ENCODE measurements at regions not wholly inside any gene's neighbourhood (a gene's known extent, or its start where the extent isn't known, plus 50 kb on each side); places are given as distances from the start of the nearest gene placed in this dataset.

GRCh38 chr16:58843675-58844074 is 109.6 kb upstream of the GOT2 start:
- H3K4me3 ChIP-seq: no peak overlapping the region
- H3K9me3 ChIP-seq: no peaks in the 10 kb centered on the region
- H3K36me3 ChIP-seq (replicated peaks in 1 of 2; ENCODE audit: insufficient read depth in 1 of 2, low read depth in 2 of 2): no peaks in the 10 kb centered on the region
- TF ChIP-seq CTCF (IDR thresholded peaks at IDR 0.05) (peak in 3 of 7 experiments; percentile 9 to 27 (median 19)), POLR2A (IDR thresholded peaks at IDR 0.05) (no peak)
- 11 to 18% methylated on average over 2 of the region's 2 CpGs for WGBS, 2 donors
- no peak for DNase-seq
- intact Hi-C loops (cut with DNase I): no loop called here
- no peaks in the 10 kb centered on the region for H3K4me1 ChIP-seq
- no peak for ATAC-seq
- H3K27ac ChIP-seq: no peak overlapping the region
- H3K27me3 ChIP-seq: no peaks in the 10 kb centered on the region

- no peaks in the 10 kb centered on the region for H3K27me3 ChIP-seq
- DNase-seq: no peak
- no peaks in the 10 kb centered on the region for H3K9me3 ChIP-seq
- H3K4me3 ChIP-seq: no peak overlapping the region
- H3K4me1 ChIP-seq: no peaks in the 10 kb centered on the region
- no peak overlapping the region for H3K27ac ChIP-seq
- intact Hi-C loops (cut with DNase I): no loop called here
- no peaks in the 10 kb centered on the region for H3K36me3 ChIP-seq (replicated peaks in 1 of 2; ENCODE audit: insufficient read depth in 1 of 2, low read depth in 2 of 2)
- no peak for ATAC-seq
- TF ChIP-seq CTCF (IDR thresholded peaks at IDR 0.05): no peak
- TF ChIP-seq POLR2A (IDR thresholded peaks at IDR 0.05): no peak
Observed at GRCh38 chr16:58842746-58843145, 108.6 kb upstream of the GOT2 start.

- intact Hi-C loops (cut with DNase I): no loop called here
- H3K36me3 ChIP-seq (replicated peaks in 1 of 2; ENCODE audit: insufficient read depth in 1 of 2, low read depth in 2 of 2): no peaks in the 10 kb centered on the region
- DNase-seq (no peak), ATAC-seq (no peak)
- no peaks in the 10 kb centered on the region for H3K27me3 ChIP-seq
- no peak overlapping the region for H3K4me3 ChIP-seq
- no peak for TF ChIP-seq CTCF (IDR thresholded peaks at IDR 0.05)
- no peak for TF ChIP-seq POLR2A (IDR thresholded peaks at IDR 0.05)
- WGBS, 2 donors: 65 to 77% methylated on average over 1 of the region's 1 CpG
- no peaks in the 10 kb centered on the region for H3K9me3 ChIP-seq
- no peak overlapping the region for H3K27ac ChIP-seq
- H3K4me1 ChIP-seq: no peaks in the 10 kb centered on the region
Observed at GRCh38 chr16:58842156-58842555, 108.0 kb upstream of the GOT2 start.

- intact Hi-C loops (cut with DNase I): no loop called here
- no peak overlapping the region for H3K27ac ChIP-seq
- DNase-seq (no peak), ATAC-seq (no peak)
- no peaks in the 10 kb centered on the region for H3K9me3 ChIP-seq
- no peak for TF ChIP-seq CTCF (IDR thresholded peaks at IDR 0.05)
- no peak for TF ChIP-seq POLR2A (IDR thresholded peaks at IDR 0.05)
- 44 to 69% methylated on average over 3 of the region's 3 CpGs for WGBS, 2 donors
- H3K4me1 ChIP-seq: no peaks in the 10 kb centered on the region
- no peaks in the 10 kb centered on the region for H3K27me3 ChIP-seq
- H3K36me3 ChIP-seq (replicated peaks in 1 of 2; ENCODE audit: insufficient read depth in 1 of 2, low read depth in 2 of 2): no peaks in the 10 kb centered on the region
- H3K4me3 ChIP-seq: no peak overlapping the region
Observed at GRCh38 chr16:58837950-58838349, 103.8 kb upstream of the GOT2 start.

- 72 to 76% methylated on average over 6 of the region's 6 CpGs for whole genome bisulfite sequencing, 2 donors
- Histone ChIP-seq H3K27ac (no peak overlapping the region), H3K4me1 (no peaks in the 10 kb centered on the region), H3K9me3 (no peaks in the 10 kb centered on the region), H3K4me3 (no peak overlapping the region), H3K36me3 (replicated peaks in 1 of 2; ENCODE audit: insufficient read depth in 1 of 2, low read depth in 2 of 2) (no peaks in the 10 kb centered on the region), H3K27me3 (no peaks in the 10 kb centered on the region)
- intact Hi-C loops (cut with DNase I): no loop called here
- DNase-seq (no peak), ATAC-seq (no peak)
- TF ChIP-seq CTCF (IDR thresholded peaks at IDR 0.05): no peak
- no peak for TF ChIP-seq POLR2A (IDR thresholded peaks at IDR 0.05)
Observed at GRCh38 chr16:58836427-58836826, 102.3 kb upstream of the GOT2 start.
